HEK293 (cell line): ENCODE measurements at regions not wholly inside any gene's neighbourhood (a gene's known extent, or its start where the extent isn't known, plus 50 kb on each side); places are given as distances from the start of the nearest gene placed in this dataset.

Experiments
- CTCF ChIA-PET: fragments of 350-600 bp; formaldehyde crosslinking; extraction: SDS; loops from one replicate; lab custom pipeline; 2021; ENCODE audit warnings: antibody characterized with exemption; lab: Yijun Ruan, JAX
- POLR2A ChIA-PET: fragments of 300-600 bp; formaldehyde crosslinking; extraction: SDS; loops from one replicate; lab custom pipeline; 2020; ENCODE audit warnings: antibody characterized with exemption, inconsistent platforms; lab: Yijun Ruan, JAX
- H3K27ac ChIP-seq: fragments of 200-500 bp; sonication (Bioruptor generic); 2 replicates; pipeline ENCODE4 v1.5.1; 2014; ENCODE audit warnings: low read depth, low read length, control low read depth, inconsistent platforms; ENCODE audit errors: extremely low read depth
- H3K36me3 ChIP-seq, 2 experiments: fragments of 200-500 bp in 1 of 2; sonication (Bioruptor generic) in 1 of 2; 1 replicate in 1 of 2; 2 replicates in 1 of 2; pipeline ENCODE4 v1.5.1; 2014 to 2017; ENCODE audit warnings: inconsistent platforms in 2 of 2, low read length in 2 of 2; ENCODE audit not compliant: control insufficient read depth in 2 of 2, insufficient read depth in 1 of 2
- H3K4me1 ChIP-seq: fragments of 200-500 bp; sonication (Bioruptor generic); 2 replicates; pipeline ENCODE4 v1.5.1; 2014; ENCODE audit warnings: mild to moderate bottlenecking, low read length, inconsistent platforms; ENCODE audit not compliant: control insufficient read depth, insufficient read depth
- H3K4me3 ChIP-seq: 2 replicates; pipeline ENCODE4 v1.5.1; 2011; ENCODE audit warnings: low read depth, mild to moderate bottlenecking, control low read depth, low read length, moderate library complexity
- H3K9me3 ChIP-seq: fragments of 200-500 bp; sonication (Bioruptor generic); 2 replicates; pipeline ENCODE4 v1.5.1; 2014; ENCODE audit warnings: low read depth, low read length, inconsistent platforms; ENCODE audit not compliant: control insufficient read depth, insufficient read depth
- GLI2 ChIP-seq: fragments of 450-650 bp; formaldehyde crosslinking; IDR thresholded peaks from 2 replicates; pipeline ENCODE4; 2017; ENCODE audit warnings: missing biosample characterization, missing genetic modification characterization, low read depth, borderline replicate concordance
- GLIS2 ChIP-seq: fragments of 450-650 bp; formaldehyde crosslinking; IDR thresholded peaks from 2 replicates; pipeline ENCODE4 v1.5.1; 2016; ENCODE audit warnings: missing biosample characterization, missing genetic modification characterization
- OVOL3 ChIP-seq: fragments of 450-650 bp; formaldehyde crosslinking; IDR thresholded peaks from 2 replicates; pipeline ENCODE4 v1.5.1; 2016; ENCODE audit warnings: missing biosample characterization, missing genetic modification characterization
- SALL2 ChIP-seq: fragments of 450-650 bp; formaldehyde crosslinking; IDR thresholded peaks from 2 replicates; pipeline ENCODE4 v1.5.0; 2017; ENCODE audit warnings: missing biosample characterization, mild to moderate bottlenecking, missing genetic modification characterization, borderline replicate concordance
- SP2 ChIP-seq: fragments of 450-650 bp; formaldehyde crosslinking; IDR thresholded peaks from 2 replicates; pipeline ENCODE4 v1.5.1; 2016; ENCODE audit warnings: missing biosample characterization, missing genetic modification characterization
- ZBTB21 ChIP-seq: fragments of 450-650 bp; formaldehyde crosslinking; IDR thresholded peaks from 2 replicates; pipeline ENCODE4 v1.5.1; 2017; ENCODE audit warnings: missing biosample characterization, missing genetic modification characterization
- ZNF132 ChIP-seq: fragments of 450-650 bp; formaldehyde crosslinking; IDR thresholded peaks from 2 replicates; pipeline ENCODE4 v1.5.1; 2017; ENCODE audit warnings: missing biosample characterization, missing genetic modification characterization, borderline replicate concordance
- ZNF19 ChIP-seq: fragments of 450-650 bp; formaldehyde crosslinking; IDR thresholded peaks from 2 replicates; pipeline ENCODE4; 2016; ENCODE audit warnings: missing biosample characterization, missing genetic modification characterization, low read depth
- ZNF2 ChIP-seq: fragments of 450-650 bp; formaldehyde crosslinking; IDR thresholded peaks from 2 replicates; pipeline ENCODE4 v1.5.1; 2016; ENCODE audit warnings: missing biosample characterization, missing genetic modification characterization
- ZNF248 ChIP-seq: fragments of 450-650 bp; formaldehyde crosslinking; IDR thresholded peaks from 2 replicates; pipeline ENCODE4 v1.5.1; 2017; ENCODE audit warnings: missing biosample characterization, missing genetic modification characterization
- ZNF324 ChIP-seq: fragments of 450-650 bp; formaldehyde crosslinking; IDR thresholded peaks from 2 replicates; pipeline ENCODE4 v1.5.1; 2016; ENCODE audit warnings: missing biosample characterization, missing genetic modification characterization
- ZNF426 ChIP-seq: fragments of 450-650 bp; formaldehyde crosslinking; IDR thresholded peaks from 2 replicates; pipeline ENCODE4 v1.5.1; 2017; ENCODE audit warnings: missing biosample characterization, missing genetic modification characterization, mild to moderate bottlenecking, inconsistent platforms, moderate library complexity
- ZNF555 ChIP-seq: fragments of 450-650 bp; formaldehyde crosslinking; conservative IDR thresholded peaks from 2 replicates; pipeline ENCODE4 v1.5.1; 2017; ENCODE audit warnings: missing biosample characterization, mild to moderate bottlenecking, missing genetic modification characterization, inconsistent platforms
- ZNF843 ChIP-seq: fragments of 450-650 bp; formaldehyde crosslinking; IDR thresholded peaks from 2 replicates; pipeline ENCODE4 v1.5.1; 2016; ENCODE audit warnings: missing biosample characterization, missing genetic modification characterization
- TF ChIP-seq, protein P1 (sequence below): fragments of 450-650 bp; formaldehyde crosslinking; IDR thresholded peaks from 2 replicates; pipeline ENCODE4 v1.5.1; 2016; ENCODE audit warnings: missing biosample characterization, missing genetic modification characterization
- TF ChIP-seq, protein P2 (sequence below): fragments of 450-650 bp; formaldehyde crosslinking; IDR thresholded peaks from 2 replicates; pipeline ENCODE4 v1.5.1; 2016; ENCODE audit warnings: missing biosample characterization, missing genetic modification characterization
- TF ChIP-seq, protein P3 (sequence below): fragments of 450-650 bp; formaldehyde crosslinking; IDR thresholded peaks from 2 replicates; pipeline ENCODE4 v1.5.1; 2016; ENCODE audit warnings: missing biosample characterization, missing genetic modification characterization
- TF ChIP-seq, protein P4 (sequence below): fragments of 450-650 bp; formaldehyde crosslinking; IDR thresholded peaks from 2 replicates; pipeline ENCODE4 v1.5.1; 2016; ENCODE audit warnings: missing biosample characterization, missing genetic modification characterization, borderline replicate concordance
- TF ChIP-seq, protein P5 (sequence below): fragments of 450-650 bp; formaldehyde crosslinking; IDR thresholded peaks from 2 replicates; pipeline ENCODE4 v1.5.1; 2016; ENCODE audit warnings: missing biosample characterization, missing genetic modification characterization
- TF ChIP-seq, protein P6 (sequence below): fragments of 450-650 bp; formaldehyde crosslinking; IDR thresholded peaks from 2 replicates; pipeline ENCODE4 v1.5.1; 2016; ENCODE audit warnings: missing biosample characterization, missing genetic modification characterization, borderline replicate concordance

DNA sequence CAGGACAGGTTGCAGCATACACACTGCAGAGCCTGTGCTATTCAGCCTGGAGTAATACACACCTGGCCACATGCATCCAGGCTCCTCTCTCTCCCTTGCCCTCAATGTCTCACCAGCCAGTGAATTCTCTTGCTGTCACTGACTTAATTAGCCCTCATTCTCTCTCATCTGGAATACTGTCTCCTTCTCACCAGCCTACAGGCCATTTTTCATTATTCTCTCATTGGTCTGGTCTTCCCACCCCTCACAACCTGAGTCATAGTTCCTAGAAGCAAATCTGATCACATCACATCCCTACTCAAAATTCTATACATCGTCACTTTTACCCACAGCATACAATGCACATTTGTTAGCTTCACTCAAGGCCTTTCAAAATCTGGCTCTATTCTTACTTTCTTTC is 333.1 kb downstream of the PIK3C3 start:
- Histone ChIP-seq H3K4me1 (no peaks in the 10 kb centered on the region), H3K27ac (no peak overlapping the region), H3K36me3 (no peaks in the 10 kb centered on the region)
- POLR2A ChIA-PET, result no interaction called here
- TF ChIP-seq ZNF132 (tag by site-specific recombination) (no peak), ZNF426 (no peak), ZNF248 (tag by site-specific recombination) (no peak), ZBTB21 (no peak), SALL2 (no peak), GLIS2 (no peak), ZNF555 (tag by site-specific recombination) (no peak), OVOL3 (tag by site-specific recombination) (no peak), ZNF2 (tag by site-specific recombination) (no peak)
- TF ChIP-seq, protein P1, sequence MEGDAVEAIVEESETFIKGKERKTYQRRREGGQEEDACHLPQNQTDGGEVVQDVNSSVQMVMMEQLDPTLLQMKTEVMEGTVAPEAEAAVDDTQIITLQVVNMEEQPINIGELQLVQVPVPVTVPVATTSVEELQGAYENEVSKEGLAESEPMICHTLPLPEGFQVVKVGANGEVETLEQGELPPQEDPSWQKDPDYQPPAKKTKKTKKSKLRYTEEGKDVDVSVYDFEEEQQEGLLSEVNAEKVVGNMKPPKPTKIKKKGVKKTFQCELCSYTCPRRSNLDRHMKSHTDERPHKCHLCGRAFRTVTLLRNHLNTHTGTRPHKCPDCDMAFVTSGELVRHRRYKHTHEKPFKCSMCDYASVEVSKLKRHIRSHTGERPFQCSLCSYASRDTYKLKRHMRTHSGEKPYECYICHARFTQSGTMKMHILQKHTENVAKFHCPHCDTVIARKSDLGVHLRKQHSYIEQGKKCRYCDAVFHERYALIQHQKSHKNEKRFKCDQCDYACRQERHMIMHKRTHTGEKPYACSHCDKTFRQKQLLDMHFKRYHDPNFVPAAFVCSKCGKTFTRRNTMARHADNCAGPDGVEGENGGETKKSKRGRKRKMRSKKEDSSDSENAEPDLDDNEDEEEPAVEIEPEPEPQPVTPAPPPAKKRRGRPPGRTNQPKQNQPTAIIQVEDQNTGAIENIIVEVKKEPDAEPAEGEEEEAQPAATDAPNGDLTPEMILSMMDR, result no peak
- TF ChIP-seq, protein P2, sequence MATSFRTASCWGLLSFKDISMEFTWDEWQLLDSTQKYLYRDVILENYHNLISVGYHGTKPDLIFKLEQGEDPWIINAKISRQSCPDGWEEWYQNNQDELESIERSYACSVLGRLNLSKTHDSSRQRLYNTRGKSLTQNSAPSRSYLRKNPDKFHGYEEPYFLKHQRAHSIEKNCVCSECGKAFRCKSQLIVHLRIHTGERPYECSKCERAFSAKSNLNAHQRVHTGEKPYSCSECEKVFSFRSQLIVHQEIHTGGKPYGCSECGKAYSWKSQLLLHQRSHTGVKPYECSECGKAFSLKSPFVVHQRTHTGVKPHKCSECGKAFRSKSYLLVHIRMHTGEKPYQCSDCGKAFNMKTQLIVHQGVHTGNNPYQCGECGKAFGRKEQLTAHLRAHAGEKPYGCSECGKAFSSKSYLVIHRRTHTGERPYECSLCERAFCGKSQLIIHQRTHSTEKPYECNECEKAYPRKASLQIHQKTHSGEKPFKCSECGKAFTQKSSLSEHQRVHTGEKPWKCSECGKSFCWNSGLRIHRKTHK, result no peak
- TF ChIP-seq, protein P3, sequence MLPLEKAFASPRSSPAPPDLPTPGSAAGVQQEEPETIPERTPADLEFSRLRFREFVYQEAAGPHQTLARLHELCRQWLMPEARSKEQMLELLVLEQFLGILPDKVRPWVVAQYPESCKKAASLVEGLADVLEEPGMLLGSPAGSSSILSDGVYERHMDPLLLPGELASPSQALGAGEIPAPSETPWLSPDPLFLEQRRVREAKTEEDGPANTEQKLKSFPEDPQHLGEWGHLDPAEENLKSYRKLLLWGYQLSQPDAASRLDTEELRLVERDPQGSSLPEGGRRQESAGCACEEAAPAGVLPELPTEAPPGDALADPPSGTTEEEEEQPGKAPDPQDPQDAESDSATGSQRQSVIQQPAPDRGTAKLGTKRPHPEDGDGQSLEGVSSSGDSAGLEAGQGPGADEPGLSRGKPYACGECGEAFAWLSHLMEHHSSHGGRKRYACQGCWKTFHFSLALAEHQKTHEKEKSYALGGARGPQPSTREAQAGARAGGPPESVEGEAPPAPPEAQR, result no peak
- TF ChIP-seq, protein P4, sequence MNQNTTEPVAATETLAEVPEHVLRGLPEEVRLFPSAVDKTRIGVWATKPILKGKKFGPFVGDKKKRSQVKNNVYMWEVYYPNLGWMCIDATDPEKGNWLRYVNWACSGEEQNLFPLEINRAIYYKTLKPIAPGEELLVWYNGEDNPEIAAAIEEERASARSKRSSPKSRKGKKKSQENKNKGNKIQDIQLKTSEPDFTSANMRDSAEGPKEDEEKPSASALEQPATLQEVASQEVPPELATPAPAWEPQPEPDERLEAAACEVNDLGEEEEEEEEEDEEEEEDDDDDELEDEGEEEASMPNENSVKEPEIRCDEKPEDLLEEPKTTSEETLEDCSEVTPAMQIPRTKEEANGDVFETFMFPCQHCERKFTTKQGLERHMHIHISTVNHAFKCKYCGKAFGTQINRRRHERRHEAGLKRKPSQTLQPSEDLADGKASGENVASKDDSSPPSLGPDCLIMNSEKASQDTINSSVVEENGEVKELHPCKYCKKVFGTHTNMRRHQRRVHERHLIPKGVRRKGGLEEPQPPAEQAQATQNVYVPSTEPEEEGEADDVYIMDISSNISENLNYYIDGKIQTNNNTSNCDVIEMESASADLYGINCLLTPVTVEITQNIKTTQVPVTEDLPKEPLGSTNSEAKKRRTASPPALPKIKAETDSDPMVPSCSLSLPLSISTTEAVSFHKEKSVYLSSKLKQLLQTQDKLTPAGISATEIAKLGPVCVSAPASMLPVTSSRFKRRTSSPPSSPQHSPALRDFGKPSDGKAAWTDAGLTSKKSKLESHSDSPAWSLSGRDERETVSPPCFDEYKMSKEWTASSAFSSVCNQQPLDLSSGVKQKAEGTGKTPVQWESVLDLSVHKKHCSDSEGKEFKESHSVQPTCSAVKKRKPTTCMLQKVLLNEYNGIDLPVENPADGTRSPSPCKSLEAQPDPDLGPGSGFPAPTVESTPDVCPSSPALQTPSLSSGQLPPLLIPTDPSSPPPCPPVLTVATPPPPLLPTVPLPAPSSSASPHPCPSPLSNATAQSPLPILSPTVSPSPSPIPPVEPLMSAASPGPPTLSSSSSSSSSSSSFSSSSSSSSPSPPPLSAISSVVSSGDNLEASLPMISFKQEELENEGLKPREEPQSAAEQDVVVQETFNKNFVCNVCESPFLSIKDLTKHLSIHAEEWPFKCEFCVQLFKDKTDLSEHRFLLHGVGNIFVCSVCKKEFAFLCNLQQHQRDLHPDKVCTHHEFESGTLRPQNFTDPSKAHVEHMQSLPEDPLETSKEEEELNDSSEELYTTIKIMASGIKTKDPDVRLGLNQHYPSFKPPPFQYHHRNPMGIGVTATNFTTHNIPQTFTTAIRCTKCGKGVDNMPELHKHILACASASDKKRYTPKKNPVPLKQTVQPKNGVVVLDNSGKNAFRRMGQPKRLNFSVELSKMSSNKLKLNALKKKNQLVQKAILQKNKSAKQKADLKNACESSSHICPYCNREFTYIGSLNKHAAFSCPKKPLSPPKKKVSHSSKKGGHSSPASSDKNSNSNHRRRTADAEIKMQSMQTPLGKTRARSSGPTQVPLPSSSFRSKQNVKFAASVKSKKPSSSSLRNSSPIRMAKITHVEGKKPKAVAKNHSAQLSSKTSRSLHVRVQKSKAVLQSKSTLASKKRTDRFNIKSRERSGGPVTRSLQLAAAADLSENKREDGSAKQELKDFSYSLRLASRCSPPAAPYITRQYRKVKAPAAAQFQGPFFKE (tag by site-specific recombination), result no peak
- TF ChIP-seq, all 188 proteins: peak for 0
- CTCF ChIA-PET, result interaction anchor here (0.7 kb wide), 1 partner anchor 942 kb away, joined by 3 read pairs; no protein-coding TSS in a partner anchor
- Histone ChIP-seq H3K4me3 (no peak overlapping the region), H3K9me3 (no peaks in the 10 kb centered on the region)

DNA sequence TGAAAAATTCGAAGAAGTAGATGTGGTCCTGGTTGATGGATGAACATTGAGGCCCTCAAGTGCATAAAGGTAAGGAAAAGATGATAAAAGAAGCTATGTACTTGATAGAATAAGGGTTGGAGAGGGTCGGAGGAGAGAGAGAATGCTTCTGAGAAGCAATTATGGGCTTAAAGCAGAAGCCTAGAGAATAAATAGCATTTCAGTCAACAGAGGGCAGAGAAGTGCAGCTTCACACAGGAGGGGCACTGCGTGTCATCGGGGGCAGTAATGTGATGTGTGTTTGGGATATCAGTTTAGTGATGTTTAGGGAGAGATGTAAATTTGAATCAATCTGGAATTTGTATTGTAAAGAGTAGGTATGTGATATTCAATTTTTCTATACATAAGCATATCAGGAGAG is 334.5 kb downstream of the PIK3C3 start:
- no peak overlapping the region for H3K27ac ChIP-seq
- no peak overlapping the region for H3K4me3 ChIP-seq
- ChIA-PET CTCF (interaction anchor here (0.7 to 2.5 kb wide), 3 partner anchors 9 to 175 kb away, joined by 3 to 9 read pairs (median 5); no protein-coding TSS in a partner anchor), POLR2A (no interaction called here)
- no peaks in the 10 kb centered on the region for H3K36me3 ChIP-seq
- no peaks in the 10 kb centered on the region for H3K9me3 ChIP-seq
- no peaks in the 10 kb centered on the region for H3K4me1 ChIP-seq
- TF ChIP-seq ZNF843 (tag by site-specific recombination) (no peak), SP2 (tag by site-specific recombination) (no peak), ZNF324 (tag by site-specific recombination) (no peak), ZNF19 (tag by site-specific recombination) (no peak), GLI2 (tag by site-specific recombination) (no peak)
- TF ChIP-seq, protein P5, sequence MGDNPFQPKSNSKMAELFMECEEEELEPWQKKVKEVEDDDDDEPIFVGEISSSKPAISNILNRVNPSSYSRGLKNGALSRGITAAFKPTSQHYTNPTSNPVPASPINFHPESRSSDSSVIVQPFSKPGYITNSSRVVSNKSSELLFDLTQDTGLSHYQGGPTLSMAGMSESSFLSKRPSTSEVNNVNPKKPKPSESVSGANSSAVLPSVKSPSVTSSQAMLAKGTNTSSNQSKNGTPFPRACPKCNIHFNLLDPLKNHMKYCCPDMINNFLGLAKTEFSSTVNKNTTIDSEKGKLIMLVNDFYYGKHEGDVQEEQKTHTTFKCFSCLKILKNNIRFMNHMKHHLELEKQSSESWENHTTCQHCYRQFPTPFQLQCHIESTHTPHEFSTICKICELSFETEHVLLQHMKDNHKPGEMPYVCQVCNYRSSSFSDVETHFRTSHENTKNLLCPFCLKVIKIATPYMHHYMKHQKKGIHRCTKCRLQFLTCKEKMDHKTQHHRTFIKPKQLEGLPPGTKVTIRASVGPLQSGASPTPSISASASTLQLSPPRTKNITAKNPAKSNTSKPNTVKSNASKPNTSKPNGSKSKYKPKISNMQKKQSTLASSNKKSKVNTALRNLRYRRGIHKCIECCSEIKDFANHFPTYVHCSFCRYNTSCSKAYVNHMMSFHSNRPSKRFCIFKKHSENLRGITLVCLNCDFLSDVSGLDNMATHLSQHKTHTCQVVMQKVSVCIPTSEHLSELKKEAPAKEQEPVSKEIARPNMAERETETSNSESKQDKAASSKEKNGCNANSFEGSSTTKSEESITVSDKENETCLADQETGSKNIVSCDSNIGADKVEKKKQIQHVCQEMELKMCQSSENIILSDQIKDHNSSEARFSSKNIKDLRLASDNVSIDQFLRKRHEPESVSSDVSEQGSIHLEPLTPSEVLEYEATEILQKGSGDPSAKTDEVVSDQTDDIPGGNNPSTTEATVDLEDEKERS, result no peak
- TF ChIP-seq, protein P6, sequence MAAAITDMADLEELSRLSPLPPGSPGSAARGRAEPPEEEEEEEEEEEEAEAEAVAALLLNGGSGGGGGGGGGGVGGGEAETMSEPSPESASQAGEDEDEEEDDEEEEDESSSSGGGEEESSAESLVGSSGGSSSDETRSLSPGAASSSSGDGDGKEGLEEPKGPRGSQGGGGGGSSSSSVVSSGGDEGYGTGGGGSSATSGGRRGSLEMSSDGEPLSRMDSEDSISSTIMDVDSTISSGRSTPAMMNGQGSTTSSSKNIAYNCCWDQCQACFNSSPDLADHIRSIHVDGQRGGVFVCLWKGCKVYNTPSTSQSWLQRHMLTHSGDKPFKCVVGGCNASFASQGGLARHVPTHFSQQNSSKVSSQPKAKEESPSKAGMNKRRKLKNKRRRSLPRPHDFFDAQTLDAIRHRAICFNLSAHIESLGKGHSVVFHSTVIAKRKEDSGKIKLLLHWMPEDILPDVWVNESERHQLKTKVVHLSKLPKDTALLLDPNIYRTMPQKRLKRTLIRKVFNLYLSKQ (tag by site-specific recombination), result no peak
